Right lobe of liver (tissue), 6 donors: ENCODE measurements at regions not wholly inside any gene's neighbourhood (a gene's known extent, or its start where the extent isn't known, plus 50 kb on each side); places are given as distances from the start of the nearest gene placed in this dataset.
"Not testable (repeated sequence)": the region's sequence is repeated elsewhere in the genome, so short reads cannot be mapped to it uniquely, and the experiment has no call there.

Experiments used
- ATAC-seq, 4 donors: fragments of 200-7000 bp; cut with Tn5 transposase; one replicate each; pipeline ENCODE4 v1.9.1; 2020; ENCODE audit warnings: mild to moderate bottlenecking in 4 of 4, moderate library complexity in 4 of 4
- DNase-seq, 3 donors: peaks; one replicate each; pipeline ENCODE4 v3.0.0-alpha.2; 2020
- H3K27ac ChIP-seq, 3 donors: fragments of 200-600 bp; one replicate each; pipeline ENCODE4 v1.8.0; 2022
- H3K27me3 ChIP-seq, 2 donors: fragments of 200-600 bp; one replicate each; pipeline ENCODE4 v1.8.0; 2022
- H3K36me3 ChIP-seq, 4 donors: fragments of 200-600 bp; sonication (generic) in 1 of 4; one replicate each; pipeline versions ENCODE4 v1.5.1 to v1.8.0; 2017 to 2022; ENCODE audit warnings: control low read depth in 1 of 4
- H3K4me1 ChIP-seq, 4 donors: fragments of 200-600 bp; sonication (generic) in 1 of 4; one replicate each; pipeline versions ENCODE4 v1.5.1 to v1.8.0; 2017 to 2022; ENCODE audit warnings: control low read depth in 1 of 4
- H3K4me3 ChIP-seq, 3 donors: fragments of 200-600 bp; one replicate each; pipeline ENCODE4 v1.8.0; 2022
- H3K9me3 ChIP-seq, 4 donors: fragments of 200-600 bp; sonication (generic) in 1 of 4; one replicate each; pipeline versions ENCODE4 v1.5.1 to v1.8.0; 2017 to 2022; ENCODE audit warnings: control low read depth in 1 of 4
- POLR2A ChIP-seq: fragments of 450-650 bp; IDR thresholded peaks from one replicate; pipeline ENCODE4 v1.6.1; 2017; ENCODE audit warnings: antibody characterized with exemption, mild to moderate bottlenecking
- WGBS: methylation state at CpG from one replicate; pipeline ENCODE4 v1.1.6; 2018; ENCODE audit warnings: low coverage, low lambda C conversion rate; ENCODE audit not compliant: insufficient coverage; ENCODE audit errors: missing lambda C conversion rate; 5-methylcytosine and 5-hydroxymethylcytosine counted together
- intact Hi-C, 2 donors: fragments of 100-400 bp; cut with DNase I; formaldehyde crosslinking; loops; one replicate each; pipeline versions ENCODE4 v1.11.2 to v1.14.1; 2022
- TF ChIP-seq, protein P1 (sequence below), 4 donors: fragments of 200-600 bp in 3 of 4; fragments of 450-650 bp in 1 of 4; IDR thresholded peaks; one replicate each; pipeline versions ENCODE4 v1.5.1 to v1.8.0; 2016 to 2022; ENCODE audit warnings: antibody characterized with exemption in 4 of 4, mild to moderate bottlenecking in 2 of 4
- donor health status: DM: no; HTN: yes; CAD: no.
- donor health status: DM: no; HTN: no; CAD: no.
- donor health status: DM: no; HTN: no; CAD: no.
- donor health status: DM: no; HTN: yes; CAD: no.
- donor health status: DM: no; HTN: yes; CAD: no.

DNA sequence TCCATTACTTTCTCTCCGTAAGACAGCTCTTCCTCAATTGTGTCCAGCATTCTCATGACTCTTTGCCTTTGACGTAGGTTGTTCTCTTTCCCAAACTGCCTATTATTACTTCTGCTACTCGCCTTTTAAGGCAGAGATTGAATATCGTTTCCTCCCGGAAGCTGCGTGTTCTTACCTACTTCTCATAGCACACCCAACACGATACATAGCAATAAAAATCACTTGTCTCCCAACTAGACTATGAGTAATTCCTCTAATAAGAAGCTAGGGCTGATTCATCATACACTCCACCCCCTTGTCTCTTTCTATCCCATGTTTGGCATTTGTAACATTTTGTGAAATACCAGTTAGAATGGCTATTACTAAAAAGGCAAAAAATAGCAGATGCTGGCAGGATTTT is 55.8 kb upstream of the SGIP1 start:
- WGBS = 87% methylated on average over 7 of the region's 7 CpGs
- ATAC-seq (no peak), DNase-seq (no peak)
- TF ChIP-seq POLR2A = no peak
- TF ChIP-seq, protein P1, sequence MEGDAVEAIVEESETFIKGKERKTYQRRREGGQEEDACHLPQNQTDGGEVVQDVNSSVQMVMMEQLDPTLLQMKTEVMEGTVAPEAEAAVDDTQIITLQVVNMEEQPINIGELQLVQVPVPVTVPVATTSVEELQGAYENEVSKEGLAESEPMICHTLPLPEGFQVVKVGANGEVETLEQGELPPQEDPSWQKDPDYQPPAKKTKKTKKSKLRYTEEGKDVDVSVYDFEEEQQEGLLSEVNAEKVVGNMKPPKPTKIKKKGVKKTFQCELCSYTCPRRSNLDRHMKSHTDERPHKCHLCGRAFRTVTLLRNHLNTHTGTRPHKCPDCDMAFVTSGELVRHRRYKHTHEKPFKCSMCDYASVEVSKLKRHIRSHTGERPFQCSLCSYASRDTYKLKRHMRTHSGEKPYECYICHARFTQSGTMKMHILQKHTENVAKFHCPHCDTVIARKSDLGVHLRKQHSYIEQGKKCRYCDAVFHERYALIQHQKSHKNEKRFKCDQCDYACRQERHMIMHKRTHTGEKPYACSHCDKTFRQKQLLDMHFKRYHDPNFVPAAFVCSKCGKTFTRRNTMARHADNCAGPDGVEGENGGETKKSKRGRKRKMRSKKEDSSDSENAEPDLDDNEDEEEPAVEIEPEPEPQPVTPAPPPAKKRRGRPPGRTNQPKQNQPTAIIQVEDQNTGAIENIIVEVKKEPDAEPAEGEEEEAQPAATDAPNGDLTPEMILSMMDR (IDR thresholded peaks at IDR 0.05) = no peak
- intact Hi-C loops = no loop called here
- H3K4me3 ChIP-seq = no peak overlapping the region
- H3K27me3 ChIP-seq = peaks cover 0 to 1% of the 10 kb centered on the region in 2 donors
- H3K36me3 ChIP-seq = no peaks in the 10 kb centered on the region
- no peak overlapping the region for H3K27ac ChIP-seq
- no peaks in the 10 kb centered on the region for H3K4me1 ChIP-seq
- no peaks in the 10 kb centered on the region for H3K9me3 ChIP-seq

DNA sequence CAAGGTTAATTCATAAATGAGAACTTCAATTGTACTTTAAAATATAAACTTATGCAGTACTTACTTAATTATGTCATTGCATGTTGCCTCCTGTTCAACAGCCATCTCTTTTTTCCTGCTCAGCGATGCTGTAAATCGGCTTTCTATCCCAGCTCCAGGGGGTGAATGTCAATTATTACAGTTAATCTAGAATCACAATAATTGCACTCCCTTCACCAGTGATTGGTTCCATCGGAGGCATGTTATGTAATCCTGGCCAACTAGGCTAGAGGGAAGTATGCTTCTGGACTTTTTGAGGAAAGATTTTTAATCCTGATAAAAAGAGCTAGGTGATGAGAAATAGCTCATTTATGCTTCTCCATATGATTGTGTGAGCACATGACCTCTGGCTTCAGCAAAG is 53.8 kb upstream of the SGIP1 start:
- Histone ChIP-seq H3K4me1 (no peaks in the 10 kb centered on the region), H3K9me3 (no peaks in the 10 kb centered on the region), H3K27ac (no peak overlapping the region), H3K4me3 (no peak overlapping the region), H3K36me3 (no peaks in the 10 kb centered on the region), H3K27me3 (no peaks in the 10 kb centered on the region)
- no peak for TF ChIP-seq POLR2A
- TF ChIP-seq, protein P1 (IDR thresholded peaks at IDR 0.05) = no peak
- ATAC-seq = no peak
- intact Hi-C loops = no loop called here
- DNase-seq = no peak
- WGBS = 82% methylated on average over 3 of the region's 3 CpGs

DNA sequence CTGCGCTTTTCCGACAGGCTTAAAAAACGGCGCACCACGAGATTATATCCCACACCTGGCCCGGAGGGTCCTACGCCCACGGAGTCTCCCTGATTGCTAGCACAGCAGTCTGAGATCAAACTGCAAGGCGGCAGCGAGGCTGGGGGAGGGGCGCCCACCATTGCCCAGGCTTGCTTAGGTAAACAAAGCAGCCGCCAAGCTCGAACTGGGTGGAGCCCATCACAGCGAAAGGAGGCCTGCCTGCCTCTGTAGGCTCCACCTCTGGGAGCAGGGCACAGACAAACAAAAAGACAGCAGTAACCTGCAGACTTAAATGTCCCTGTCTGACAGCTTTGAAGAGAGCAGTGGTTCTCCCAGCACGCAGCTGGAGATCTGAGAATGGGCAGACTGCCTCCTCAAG is 52.7 kb upstream of the SGIP1 start:
- intact Hi-C loops, H3K36me3 ChIP-seq, ATAC-seq, H3K27me3 ChIP-seq, H3K4me1 ChIP-seq, H3K4me3 ChIP-seq, H3K9me3 ChIP-seq, H3K27ac ChIP-seq, DNase-seq: not testable (repeated sequence)
- no CpG with 5 or more reads among the region's 15 CpGs for WGBS
